Osteoblast (primary cell): ENCODE measurements at regions not wholly inside any gene's neighbourhood (a gene's known extent, or its start where the extent isn't known, plus 50 kb on each side); places are given as distances from the start of the nearest gene placed in this dataset.
"Not testable (repeated sequence)": the region's sequence is repeated elsewhere in the genome, so short reads cannot be mapped to it uniquely, and the experiment has no call there.

Source experiments
- DNase-seq: peaks from one replicate; pipeline ENCODE4 v3.0.0; 2011; ENCODE audit warnings: low spot score, mixed read lengths; ENCODE audit not compliant: insufficient read length; ENCODE audit errors: missing footprints
- H2AFZ ChIP-seq: 2 replicates; pipeline ENCODE4 v1.6.0; 2011; ENCODE audit warnings: mild to moderate bottlenecking, low read length
- H3K27ac ChIP-seq: 2 replicates; pipeline ENCODE4 v1.5.1; 2011; ENCODE audit warnings: mild to moderate bottlenecking, low read depth, low read length, moderate library complexity
- H3K27me3 ChIP-seq: 2 replicates; pipeline ENCODE4 v1.6.0; 2012; ENCODE audit warnings: mild to moderate bottlenecking, control low read depth, inconsistent platforms, low read length, moderate library complexity; ENCODE audit not compliant: insufficient read depth
- H3K36me3 ChIP-seq: 2 replicates; pipeline ENCODE4 v1.5.1; 2011; ENCODE audit warnings: mild to moderate bottlenecking, low read length, control low read depth, moderate library complexity; ENCODE audit not compliant: insufficient read depth
- H3K4me1 ChIP-seq: 2 replicates; pipeline ENCODE4 v1.5.1; 2011; ENCODE audit warnings: mild to moderate bottlenecking, low read length, control low read depth, moderate library complexity; ENCODE audit not compliant: insufficient read depth
- H3K4me2 ChIP-seq: 2 replicates; pipeline ENCODE4 v1.6.0; 2011; ENCODE audit warnings: mild to moderate bottlenecking, low read length; ENCODE audit not compliant: insufficient read depth
- H3K4me3 ChIP-seq: fragments of 200-600 bp; sonication (generic); 3 replicates; pipeline ENCODE4 v1.5.1; 2012; ENCODE audit warnings: mild to moderate bottlenecking, low read length, inconsistent platforms; ENCODE audit not compliant: insufficient read depth
- H3K79me2 ChIP-seq: 2 replicates; pipeline ENCODE4 v1.6.0; 2012; ENCODE audit warnings: mild to moderate bottlenecking, low read length, control low read depth, inconsistent platforms; ENCODE audit not compliant: insufficient read depth
- H3K9me3 ChIP-seq: 2 replicates; pipeline ENCODE4 v1.5.1; 2011; ENCODE audit warnings: low read depth, low read length, control low read depth
- H4K20me1 ChIP-seq: 2 replicates; pipeline ENCODE4 v1.6.0; 2012; ENCODE audit warnings: mild to moderate bottlenecking, low read length, control low read depth; ENCODE audit not compliant: insufficient read depth
- TF ChIP-seq, protein P1 (sequence below): IDR thresholded peaks from 2 replicates; pipeline ENCODE4 v1.5.1; 2011; ENCODE audit warnings: mild to moderate bottlenecking, low read depth, low read length, moderate library complexity; ENCODE audit errors: extremely low read depth

DNA sequence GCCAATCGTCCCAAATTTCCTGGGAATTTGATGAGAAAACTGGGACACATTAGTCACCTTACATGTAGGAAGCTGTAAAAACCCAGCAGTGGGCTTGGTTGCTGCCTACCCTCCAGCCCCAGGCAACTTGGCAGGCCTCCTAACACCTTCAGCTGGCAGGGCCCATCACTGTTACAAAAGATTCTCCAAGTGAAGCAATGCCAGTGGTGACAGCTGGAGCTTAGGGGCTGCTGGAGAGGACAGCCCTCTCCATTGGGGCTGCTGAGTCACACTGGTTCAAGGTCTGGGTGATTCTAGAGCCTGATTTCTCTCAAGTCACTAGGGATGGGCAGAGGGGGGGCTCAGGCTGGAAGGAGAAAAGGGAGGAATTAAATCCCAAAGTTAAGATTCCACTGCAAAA lies 180.6 kb downstream of the COPRS start:
- no peaks in the 10 kb centered on the region for H3K79me2 ChIP-seq
- TF ChIP-seq, protein P1, sequence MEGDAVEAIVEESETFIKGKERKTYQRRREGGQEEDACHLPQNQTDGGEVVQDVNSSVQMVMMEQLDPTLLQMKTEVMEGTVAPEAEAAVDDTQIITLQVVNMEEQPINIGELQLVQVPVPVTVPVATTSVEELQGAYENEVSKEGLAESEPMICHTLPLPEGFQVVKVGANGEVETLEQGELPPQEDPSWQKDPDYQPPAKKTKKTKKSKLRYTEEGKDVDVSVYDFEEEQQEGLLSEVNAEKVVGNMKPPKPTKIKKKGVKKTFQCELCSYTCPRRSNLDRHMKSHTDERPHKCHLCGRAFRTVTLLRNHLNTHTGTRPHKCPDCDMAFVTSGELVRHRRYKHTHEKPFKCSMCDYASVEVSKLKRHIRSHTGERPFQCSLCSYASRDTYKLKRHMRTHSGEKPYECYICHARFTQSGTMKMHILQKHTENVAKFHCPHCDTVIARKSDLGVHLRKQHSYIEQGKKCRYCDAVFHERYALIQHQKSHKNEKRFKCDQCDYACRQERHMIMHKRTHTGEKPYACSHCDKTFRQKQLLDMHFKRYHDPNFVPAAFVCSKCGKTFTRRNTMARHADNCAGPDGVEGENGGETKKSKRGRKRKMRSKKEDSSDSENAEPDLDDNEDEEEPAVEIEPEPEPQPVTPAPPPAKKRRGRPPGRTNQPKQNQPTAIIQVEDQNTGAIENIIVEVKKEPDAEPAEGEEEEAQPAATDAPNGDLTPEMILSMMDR, result no peak
- H3K27ac ChIP-seq, result no peak overlapping the region
- H3K4me1 ChIP-seq, result peaks cover 21% of the 10 kb centered on the region
- H3K27me3 ChIP-seq, result no peaks in the 10 kb centered on the region
- H3K4me3 ChIP-seq, result no peak overlapping the region
- no peak overlapping the region for H3K4me2 ChIP-seq
- no peaks in the 10 kb centered on the region for H4K20me1 ChIP-seq
- H3K9me3 ChIP-seq, result no peaks in the 10 kb centered on the region
- no peak for DNase-seq
- no peak overlapping the region for H2AFZ ChIP-seq
- no peaks in the 10 kb centered on the region for H3K36me3 ChIP-seq

DNA sequence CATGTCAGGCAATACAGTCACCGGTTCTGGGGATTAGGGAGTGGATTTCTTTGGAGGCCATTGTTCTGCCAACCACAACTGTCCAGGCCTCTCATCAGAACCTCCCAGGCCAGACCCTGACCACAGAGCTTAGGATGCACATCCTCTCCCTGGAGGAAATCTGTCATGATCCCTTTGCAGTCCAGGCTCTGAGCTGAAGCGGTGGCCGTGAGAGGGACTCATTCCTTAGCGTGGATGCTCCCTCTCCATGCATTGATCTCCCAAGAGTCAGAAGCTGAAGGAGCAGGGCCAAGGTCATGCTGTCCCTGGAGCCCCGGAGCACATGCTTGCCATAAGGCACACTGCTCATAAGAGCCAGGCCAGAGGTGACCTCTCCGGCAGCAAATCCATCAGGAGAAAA lies 181.4 kb downstream of the COPRS start:
- no peak for DNase-seq
- H3K27me3 ChIP-seq, result no peaks in the 10 kb centered on the region
- H3K4me3 ChIP-seq, result no peak overlapping the region
- H3K27ac ChIP-seq, result no peak overlapping the region
- H3K4me1 ChIP-seq, result peaks cover 22% of the 10 kb centered on the region
- TF ChIP-seq, protein P1, result no peak
- H3K4me2 ChIP-seq, result no peak overlapping the region
- no peaks in the 10 kb centered on the region for H4K20me1 ChIP-seq
- H2AFZ ChIP-seq, result no peak overlapping the region
- H3K79me2 ChIP-seq, result no peaks in the 10 kb centered on the region
- no peaks in the 10 kb centered on the region for H3K9me3 ChIP-seq
- H3K36me3 ChIP-seq, result no peaks in the 10 kb centered on the region

DNA sequence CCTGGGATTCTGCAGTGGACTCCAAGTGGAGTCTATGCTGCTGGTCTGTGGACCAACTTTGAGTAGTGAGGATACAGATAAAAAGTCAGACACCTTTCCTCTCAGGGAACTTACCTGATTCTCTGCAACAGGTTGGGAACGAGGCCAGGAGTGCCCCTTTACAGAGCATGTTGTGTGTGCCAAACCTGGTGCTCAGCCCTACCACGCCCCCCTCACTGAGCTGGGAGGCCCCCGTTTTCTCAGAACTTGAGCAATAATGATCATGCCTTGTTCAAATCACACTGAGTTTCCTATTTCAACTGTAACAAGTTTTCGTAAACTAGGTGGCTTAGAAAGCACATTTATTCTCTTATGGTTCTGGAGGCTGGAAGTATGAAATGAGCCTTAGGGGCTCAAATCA lies 182.0 kb downstream of the COPRS start:
- no peak for DNase-seq
- H3K27ac ChIP-seq, result no peak overlapping the region
- peaks cover 29% of the 10 kb centered on the region for H3K4me1 ChIP-seq
- H3K27me3 ChIP-seq, result no peaks in the 10 kb centered on the region
- H3K4me3 ChIP-seq, result no peak overlapping the region
- H3K9me3 ChIP-seq, result no peaks in the 10 kb centered on the region
- no peaks in the 10 kb centered on the region for H3K36me3 ChIP-seq
- H3K4me2 ChIP-seq, result no peak overlapping the region
- H3K79me2 ChIP-seq, result no peaks in the 10 kb centered on the region
- H2AFZ ChIP-seq, result no peak overlapping the region
- no peaks in the 10 kb centered on the region for H4K20me1 ChIP-seq
- TF ChIP-seq, protein P1, result no peak

DNA sequence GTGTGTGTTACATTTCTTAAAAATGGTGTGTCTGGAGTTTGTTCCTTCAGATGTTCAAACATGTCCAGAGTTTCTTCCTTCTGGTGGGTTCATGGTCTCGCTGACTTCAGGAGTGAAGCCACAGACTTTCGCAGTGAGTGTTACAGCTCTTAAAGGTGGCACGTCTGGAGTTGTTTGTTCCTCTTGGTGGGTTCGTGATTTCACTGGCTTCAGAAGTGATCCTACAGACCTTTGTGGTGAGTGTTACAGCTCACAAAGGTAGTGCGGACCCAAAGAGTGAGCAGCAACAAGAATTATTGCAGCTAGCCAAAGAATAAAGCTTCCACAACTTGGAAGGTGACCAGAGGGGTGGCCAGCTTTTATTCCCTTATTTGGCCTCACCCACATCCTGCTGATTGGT lies 183.7 kb downstream of the COPRS start:
- H3K4me1 ChIP-seq, result peaks cover 31% of the 10 kb centered on the region
- H3K79me2 ChIP-seq, DNase-seq, H3K4me3 ChIP-seq, H2AFZ ChIP-seq, H3K4me2 ChIP-seq, H4K20me1 ChIP-seq, H3K27ac ChIP-seq, H3K27me3 ChIP-seq, H3K9me3 ChIP-seq, H3K36me3 ChIP-seq: not testable (repeated sequence)
